T-cell (primary cell): ENCODE measurements at regions not wholly inside any gene's neighbourhood (a gene's known extent, or its start where the extent isn't known, plus 50 kb on each side); places are given as distances from the start of the nearest gene placed in this dataset.

ENCODE experiments used
- ATAC-seq, 4 experiments: fragments of 200-7000 bp in 3 of 4; fragments of 150-1000 bp in 1 of 4; cut with Tn5 transposase; replicated peaks in 1 of 4; 1 replicate in 3 of 4; 2 replicates in 1 of 4; pipeline ENCODE4 v1.10.0; 2021; ENCODE audit warnings: moderate library complexity in 3 of 4, mild to moderate bottlenecking in 2 of 4, moderate number of reproducible peaks in 1 of 4
- CTCF ChIA-PET, 2 donors: fragments of 300-600 bp; sonication (Branson Sonifier 250); formaldehyde crosslinking; loops; one replicate each; lab custom pipeline; 2022; ENCODE audit warnings: antibody characterized with exemption in 2 of 2; lab: Charles Lee
- POLR2A ChIA-PET, 2 donors: fragments of 300-600 bp; sonication (Branson Sonifier 250); formaldehyde crosslinking; loops; one replicate each; lab custom pipeline; 2022; ENCODE audit warnings: antibody characterized with exemption in 2 of 2; lab: Charles Lee
- DNase-seq, 35 experiments: peaks; one replicate each; pipeline versions ENCODE4 v3.0.0 to v3.0.0-alpha.2; 2013 to 2023
- H3K27ac ChIP-seq: one replicate; pipeline ENCODE4 v1.5.1; 2013; ENCODE audit warnings: low read length
- H3K27me3 ChIP-seq, 2 experiments: replicated peaks in 1 of 2; 1 replicate in 1 of 2; 2 replicates in 1 of 2; pipeline versions ENCODE4 v1.6.1 to v1.7.0; 2013; ENCODE audit warnings: low read length in 1 of 2, mixed read lengths in 1 of 2; ENCODE audit not compliant: control insufficient read depth in 2 of 2, insufficient read depth in 2 of 2; ENCODE audit errors: extremely low read depth in 1 of 2
- H3K36me3 ChIP-seq, 2 donors: 1 replicate in 1 of 2; 2 replicates in 1 of 2; pipeline versions ENCODE4 v1.6.1 to v1.7.0; 2013; ENCODE audit warnings: low read length in 1 of 2; ENCODE audit not compliant: control insufficient read depth in 2 of 2, insufficient read depth in 1 of 2; ENCODE audit errors: extremely low read depth in 1 of 2
- H3K4me1 ChIP-seq, 2 experiments: 1 replicate in 1 of 2; 2 replicates in 1 of 2; pipeline versions ENCODE4 v1.6.1 to v1.7.0; 2013; ENCODE audit warnings: low read length in 2 of 2, mixed read lengths in 1 of 2; ENCODE audit not compliant: insufficient read depth in 2 of 2, control insufficient read depth in 1 of 2; ENCODE audit errors: extremely low read depth in 1 of 2
- H3K4me3 ChIP-seq, 2 donors: 1 replicate in 1 of 2; 2 replicates in 1 of 2; pipeline versions ENCODE4 v1.5.1 to v1.7.0; 2013; ENCODE audit warnings: mild to moderate bottlenecking in 2 of 2, low read length in 1 of 2, moderate library complexity in 1 of 2; ENCODE audit not compliant: control insufficient read depth in 1 of 2; ENCODE audit errors: extremely low read depth in 1 of 2
- H3K9me3 ChIP-seq: 2 replicates; pipeline ENCODE4 v1.7.0; 2013
- H3K27ac Mint-ChIP-seq, 2 donors: one replicate each; pipeline ENCODE4 v1.8.0; 2020 to 2021; ENCODE audit warnings: mild to moderate bottlenecking in 2 of 2, mixed read lengths in 2 of 2
- H3K27me3 Mint-ChIP-seq, 2 donors: one replicate each; pipeline ENCODE4 v1.8.0; 2021 to 2022; ENCODE audit warnings: mixed read lengths in 2 of 2
- H3K36me3 Mint-ChIP-seq: one replicate; pipeline ENCODE4 v1.8.0; 2021; ENCODE audit warnings: mixed read lengths
- H3K4me1 Mint-ChIP-seq, 3 donors: one replicate each; pipeline ENCODE4 v1.8.0; 2020 to 2022; ENCODE audit warnings: mixed read lengths in 3 of 3, mild to moderate bottlenecking in 1 of 3
- H3K4me3 Mint-ChIP-seq, 3 donors: one replicate each; pipeline ENCODE4 v1.8.0; 2020 to 2022; ENCODE audit warnings: mild to moderate bottlenecking in 3 of 3, mixed read lengths in 3 of 3, moderate library complexity in 3 of 3
- H3K9me3 Mint-ChIP-seq, 3 donors: one replicate each; pipeline ENCODE4 v1.8.0; 2020 to 2022; ENCODE audit warnings: mixed read lengths in 3 of 3
- WGBS: methylation state at CpG from one replicate; pipeline ENCODE4 v1.1.5; 2013; ENCODE audit warnings: missing lambda C conversion rate; ENCODE audit not compliant: insufficient coverage; 5-methylcytosine and 5-hydroxymethylcytosine counted together

DNA sequence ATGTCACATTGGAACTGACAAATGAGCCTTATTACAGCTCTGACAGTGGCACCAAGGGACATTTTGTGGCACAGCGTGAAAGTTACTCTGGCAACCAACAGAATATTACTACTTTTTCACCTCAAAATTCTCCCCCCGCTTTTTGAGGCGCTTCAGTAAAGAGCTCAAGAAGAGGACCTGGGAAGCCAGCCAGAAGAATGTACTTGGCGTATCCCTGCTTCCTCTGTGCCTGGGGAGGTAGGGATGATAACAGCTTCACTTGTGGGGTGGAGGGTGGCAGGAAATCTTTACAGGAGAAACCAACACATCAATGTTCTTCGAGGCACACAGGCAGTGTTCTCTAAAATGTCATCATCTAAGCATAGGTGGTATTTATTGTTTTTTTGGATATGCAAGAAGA lies 624.1 kb downstream of the NR2F1-AS1 start:
- WGBS = 57% methylated on average over 1 of the region's 5 CpGs

DNA sequence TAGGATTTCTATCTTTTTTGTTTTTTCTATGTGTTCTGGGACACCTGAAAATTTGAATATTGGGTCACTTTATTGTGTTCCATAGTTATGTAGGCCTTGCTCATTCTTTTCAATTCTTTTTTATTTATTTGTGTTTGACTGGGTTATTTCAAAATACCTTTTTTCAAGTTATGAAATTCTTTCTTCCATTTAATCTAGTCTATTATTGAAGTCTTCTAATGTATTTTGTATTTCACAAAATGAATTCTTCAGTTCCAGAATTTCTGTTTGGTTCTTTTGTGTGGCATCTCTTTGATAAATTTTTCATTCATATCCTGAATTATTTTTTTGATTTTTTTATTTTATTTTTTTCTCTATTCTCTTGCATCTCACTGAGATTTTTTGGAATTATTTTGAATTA lies 628.8 kb downstream of the NR2F1-AS1 start:
- DNase-seq = no peak
- Mint-ChIP-seq H3K27ac (no peak overlapping the region), H3K27me3 (no peaks in the 10 kb centered on the region), H3K4me3 (no peak overlapping the region), H3K36me3 (no peaks in the 10 kb centered on the region), H3K4me1 (no peaks in the 10 kb centered on the region), H3K9me3 (peaks cover 21 to 44% (median 26%) of the 10 kb centered on the region in 3 donors)
- no peaks in the 10 kb centered on the region for H3K36me3 ChIP-seq
- no peaks in the 10 kb centered on the region for H3K9me3 ChIP-seq
- ChIA-PET POLR2A (no interaction called here), CTCF (no interaction called here)
- H3K4me3 ChIP-seq = no peak overlapping the region
- H3K27ac ChIP-seq = no peak overlapping the region
- ATAC-seq = no peak
- no peaks in the 10 kb centered on the region for H3K4me1 ChIP-seq
- no peaks in the 10 kb centered on the region for H3K27me3 ChIP-seq

More for the DNA sequence above, 624.1 kb downstream of the NR2F1-AS1 start:
- H3K9me3 ChIP-seq = no peaks in the 10 kb centered on the region
- H3K4me3 ChIP-seq = no peak overlapping the region
- no peaks in the 10 kb centered on the region for H3K36me3 ChIP-seq
- H3K9me3 Mint-ChIP-seq = peaks cover 11 to 15% (median 15%) of the 10 kb centered on the region in 3 donors
- no peak for DNase-seq
- no peak overlapping the region for H3K27ac Mint-ChIP-seq
- H3K27me3 Mint-ChIP-seq = no peaks in the 10 kb centered on the region
- no peak overlapping the region for H3K27ac ChIP-seq
- ChIA-PET POLR2A (no interaction called here), CTCF (no interaction called here)
- H3K4me3 Mint-ChIP-seq = no peak overlapping the region
- H3K27me3 ChIP-seq = no peaks in the 10 kb centered on the region
- H3K4me1 ChIP-seq = no peaks in the 10 kb centered on the region
- no peaks in the 10 kb centered on the region for H3K4me1 Mint-ChIP-seq
- ATAC-seq = no peak
- H3K36me3 Mint-ChIP-seq = no peaks in the 10 kb centered on the region

- ATAC-seq (no peak), DNase-seq (no peak)
- Mint-ChIP-seq H3K27me3 (no peaks in the 10 kb centered on the region), H3K9me3 (peaks cover 22 to 45% (median 26%) of the 10 kb centered on the region in 3 donors), H3K36me3 (no peaks in the 10 kb centered on the region), H3K27ac (no peak overlapping the region), H3K4me1 (no peaks in the 10 kb centered on the region), H3K4me3 (no peak overlapping the region)
- no peaks in the 10 kb centered on the region for H3K4me1 ChIP-seq
- ChIA-PET CTCF (no interaction called here), POLR2A (no interaction called here)
- H3K27me3 ChIP-seq = no peaks in the 10 kb centered on the region
- no peak overlapping the region for H3K4me3 ChIP-seq
- H3K36me3 ChIP-seq = no peaks in the 10 kb centered on the region
- H3K27ac ChIP-seq = no peak overlapping the region
- H3K9me3 ChIP-seq = no peaks in the 10 kb centered on the region
Observed at GRCh38 chr5:92951746-92952145, 629.3 kb downstream of the NR2F1-AS1 start.

DNA sequence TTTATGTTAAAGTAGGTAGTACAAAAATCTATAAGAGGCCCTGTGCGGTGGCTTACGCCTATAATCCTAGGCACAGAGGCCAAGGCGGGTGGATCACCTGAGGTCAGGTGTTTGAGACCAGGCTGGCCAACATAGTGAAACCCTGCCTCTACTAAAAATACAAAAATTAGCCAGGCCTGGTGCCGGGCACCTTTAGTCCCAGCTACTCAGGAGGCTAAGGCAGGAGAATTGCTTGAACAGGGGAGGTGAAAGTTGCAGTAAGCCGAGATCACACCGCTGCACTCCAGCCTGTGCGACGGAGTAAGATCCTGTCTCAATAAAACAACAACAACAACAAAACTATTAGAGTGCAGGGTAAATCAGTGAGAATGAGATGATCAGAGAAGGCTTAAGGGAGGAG lies 634.5 kb downstream of the NR2F1-AS1 start:
- Mint-ChIP-seq H3K9me3 (peaks cover 12 to 27% (median 16%) of the 10 kb centered on the region in 3 donors), H3K36me3 (no peaks in the 10 kb centered on the region), H3K27ac (no peak overlapping the region), H3K27me3 (no peaks in the 10 kb centered on the region), H3K4me1 (no peaks in the 10 kb centered on the region), H3K4me3 (no peak overlapping the region)
- WGBS = no CpG with 5 or more reads among the region's 8 CpGs
- H3K27ac ChIP-seq = no peak overlapping the region
- ChIA-PET POLR2A (interaction anchor here in 1 of 2 donors (0.6 kb wide), 1 partner anchor 1335 kb away, joined by 4 read pairs; no protein-coding TSS in a partner anchor), CTCF (no interaction called here)
- H3K27me3 ChIP-seq = no peaks in the 10 kb centered on the region
- DNase-seq (no peak), ATAC-seq (no peak)
- no peak overlapping the region for H3K4me3 ChIP-seq
- H3K4me1 ChIP-seq = no peaks in the 10 kb centered on the region
- no peaks in the 10 kb centered on the region for H3K36me3 ChIP-seq
- no peaks in the 10 kb centered on the region for H3K9me3 ChIP-seq

- Mint-ChIP-seq H3K27me3 (no peaks in the 10 kb centered on the region), H3K4me1 (no peaks in the 10 kb centered on the region), H3K9me3 (peaks cover 12 to 22% (median 13%) of the 10 kb centered on the region in 3 donors), H3K4me3 (no peak overlapping the region), H3K27ac (no peak overlapping the region), H3K36me3 (no peaks in the 10 kb centered on the region)
- ChIA-PET POLR2A (no interaction called here), CTCF (no interaction called here)
- Histone ChIP-seq H3K4me3 (no peak overlapping the region), H3K9me3 (no peaks in the 10 kb centered on the region), H3K36me3 (no peaks in the 10 kb centered on the region), H3K27me3 (no peaks in the 10 kb centered on the region), H3K27ac (no peak overlapping the region), H3K4me1 (no peaks in the 10 kb centered on the region)
- DNase-seq (no peak), ATAC-seq (no peak)
Observed at GRCh38 chr5:92945605-92946097, 635.4 kb downstream of the NR2F1-AS1 start.

GRCh38 chr5:92944903-92945604 lies 636.0 kb downstream of the NR2F1-AS1 start:
- ChIA-PET POLR2A (no interaction called here), CTCF (no interaction called here)
- no peak overlapping the region for H3K4me3 ChIP-seq
- DNase-seq (no peak), ATAC-seq (no peak)
- Mint-ChIP-seq H3K27ac (no peak overlapping the region), H3K4me1 (no peaks in the 10 kb centered on the region), H3K4me3 (no peak overlapping the region), H3K36me3 (no peaks in the 10 kb centered on the region), H3K27me3 (no peaks in the 10 kb centered on the region), H3K9me3 (peaks cover 10 to 20% (median 12%) of the 10 kb centered on the region in 3 donors)
- H3K27me3 ChIP-seq = no peaks in the 10 kb centered on the region
- H3K27ac ChIP-seq = no peak overlapping the region
- no peaks in the 10 kb centered on the region for H3K36me3 ChIP-seq
- H3K9me3 ChIP-seq = no peaks in the 10 kb centered on the region
- no peaks in the 10 kb centered on the region for H3K4me1 ChIP-seq
- WGBS = no CpG with 5 or more reads among the region's 3 CpGs

GRCh38 chr5:92944337-92944736 lies 636.7 kb downstream of the NR2F1-AS1 start:
- no peaks in the 10 kb centered on the region for H3K4me1 Mint-ChIP-seq
- H3K9me3 ChIP-seq = no peaks in the 10 kb centered on the region
- no peaks in the 10 kb centered on the region for H3K36me3 ChIP-seq
- DNase-seq (no peak), ATAC-seq (no peak)
- no CpG with 5 or more reads among the region's 2 CpGs for WGBS
- no peak overlapping the region for H3K4me3 Mint-ChIP-seq
- no peak overlapping the region for H3K27ac Mint-ChIP-seq
- no peaks in the 10 kb centered on the region for H3K27me3 ChIP-seq
- H3K27me3 Mint-ChIP-seq = no peaks in the 10 kb centered on the region
- peaks cover 7 to 17% (median 12%) of the 10 kb centered on the region in 3 donors for H3K9me3 Mint-ChIP-seq
- ChIA-PET POLR2A (no interaction called here), CTCF (no interaction called here)
- H3K4me1 ChIP-seq = no peaks in the 10 kb centered on the region
- no peaks in the 10 kb centered on the region for H3K36me3 Mint-ChIP-seq
- no peak overlapping the region for H3K27ac ChIP-seq
- H3K4me3 ChIP-seq = no peak overlapping the region
